HEK293 (cell line): ENCODE measurements at regions not wholly inside any gene's neighbourhood (a gene's known extent, or its start where the extent isn't known, plus 50 kb on each side); places are given as distances from the start of the nearest gene placed in this dataset.

ENCODE experiments used
- CTCF ChIP-seq: fragments of 450-650 bp; formaldehyde crosslinking; IDR thresholded peaks from 2 replicates; pipeline ENCODE4 v1.5.1; 2016; ENCODE audit warnings: missing biosample characterization, missing genetic modification characterization
- HOXA7 ChIP-seq: sonication (generic); formaldehyde crosslinking; IDR thresholded peaks from 2 replicates; pipeline ENCODE4 v1.8.1; 2022; ENCODE audit warnings: missing genetic modification reagents, borderline replicate concordance
- OVOL3 ChIP-seq: fragments of 450-650 bp; formaldehyde crosslinking; IDR thresholded peaks from 2 replicates; pipeline ENCODE4 v1.5.1; 2016; ENCODE audit warnings: missing biosample characterization, missing genetic modification characterization
- PATZ1 ChIP-seq: fragments of 450-650 bp; formaldehyde crosslinking; IDR thresholded peaks from 2 replicates; pipeline ENCODE4 v1.5.1; 2016; ENCODE audit warnings: missing biosample characterization, missing genetic modification characterization
- ZBTB21 ChIP-seq: fragments of 450-650 bp; formaldehyde crosslinking; IDR thresholded peaks from 2 replicates; pipeline ENCODE4 v1.5.1; 2017; ENCODE audit warnings: missing biosample characterization, missing genetic modification characterization
- ZNF274 ChIP-seq, 2 experiments: fragments of 200-500 bp in 1 of 2; fragments of 450-650 bp in 1 of 2; sonication (Bioruptor generic) in 1 of 2; formaldehyde crosslinking in 1 of 2; IDR thresholded peaks; 2 replicates each; pipeline versions ENCODE4 v1.5.1 to v1.6.1; 2014 to 2016; ENCODE audit warnings: borderline replicate concordance in 1 of 2, inconsistent platforms in 1 of 2, low read length in 1 of 2, missing biosample characterization in 1 of 2, missing genetic modification characterization in 1 of 2
- ZNF555 ChIP-seq: fragments of 450-650 bp; formaldehyde crosslinking; conservative IDR thresholded peaks from 2 replicates; pipeline ENCODE4 v1.5.1; 2017; ENCODE audit warnings: missing biosample characterization, mild to moderate bottlenecking, missing genetic modification characterization, inconsistent platforms
- ZNF560 ChIP-seq: fragments of 450-650 bp; formaldehyde crosslinking; IDR thresholded peaks from 2 replicates; pipeline ENCODE4 v1.5.1; 2017; ENCODE audit warnings: missing biosample characterization, missing genetic modification characterization, borderline replicate concordance
- ZNF792 ChIP-seq: fragments of 450-650 bp; formaldehyde crosslinking; IDR thresholded peaks from 2 replicates; pipeline ENCODE4 v1.5.1; 2016; ENCODE audit warnings: missing biosample characterization, missing genetic modification characterization
- TF ChIP-seq, protein P1 (sequence below): fragments of 450-650 bp; formaldehyde crosslinking; IDR thresholded peaks from 2 replicates; pipeline ENCODE4 v1.5.1; 2016; ENCODE audit warnings: missing biosample characterization, missing genetic modification characterization
- TF ChIP-seq, protein P2 (sequence below): fragments of 450-650 bp; formaldehyde crosslinking; IDR thresholded peaks from 2 replicates; pipeline ENCODE4 v1.5.1; 2016; ENCODE audit warnings: missing biosample characterization, missing genetic modification characterization

- TF ChIP-seq HOXA7 (no peak), PATZ1 (tag by site-specific recombination) (no peak), CTCF (tag by site-specific recombination) (no peak), OVOL3 (no peak), ZNF560 (tag by site-specific recombination) (no peak), ZNF792 (tag by site-specific recombination) (no peak), ZNF274 (IDR thresholded peaks at IDR 0.05; ENCODE audit: low read length) (no peak), ZNF274 (tag by site-specific recombination; IDR thresholded peaks at IDR 0.05; ENCODE audit: borderline replicate concordance) (no peak), ZNF555 (tag by site-specific recombination) (no peak), ZBTB21 (tag by site-specific recombination) (no peak)
- TF ChIP-seq, protein P1, sequence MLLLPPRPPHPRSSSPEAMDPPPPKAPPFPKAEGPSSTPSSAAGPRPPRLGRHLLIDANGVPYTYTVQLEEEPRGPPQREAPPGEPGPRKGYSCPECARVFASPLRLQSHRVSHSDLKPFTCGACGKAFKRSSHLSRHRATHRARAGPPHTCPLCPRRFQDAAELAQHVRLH (tag by site-specific recombination): no peak
- TF ChIP-seq, protein P2, sequence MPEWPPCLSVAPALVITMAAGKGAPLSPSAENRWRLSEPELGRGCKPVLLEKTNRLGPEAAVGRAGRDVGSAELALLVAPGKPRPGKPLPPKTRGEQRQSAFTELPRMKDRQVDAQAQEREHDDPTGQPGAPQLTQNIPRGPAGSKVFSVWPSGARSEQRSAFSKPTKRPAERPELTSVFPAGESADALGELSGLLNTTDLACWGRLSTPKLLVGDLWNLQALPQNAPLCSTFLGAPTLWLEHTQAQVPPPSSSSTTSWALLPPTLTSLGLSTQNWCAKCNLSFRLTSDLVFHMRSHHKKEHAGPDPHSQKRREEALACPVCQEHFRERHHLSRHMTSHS (tag by site-specific recombination): no peak
Measured at GRCh38 chr6:99183066-99183465, 166.4 kb downstream of the FAXC start.
